Activated CD4-positive, alpha-beta T cell treated with anti-CD3 and anti-CD28 coated beads, Interleukin-2, amount 10 ng/mL, durations not matched to agents 7 days and 5 days (primary cell): ENCODE measurements at regions not wholly inside any gene's neighbourhood (a gene's known extent, or its start where the extent isn't known, plus 50 kb on each side); places are given as distances from the start of the nearest gene placed in this dataset.
A peak's percentile ranks its signal among the peaks of the same experiment; 100 is the strongest.

Experiments
- CTCF ChIA-PET: fragments of 350-600 bp; sonication (Branson Sonifier 250); formaldehyde crosslinking; loops from one replicate; lab custom pipeline; 2021; ENCODE audit warnings: antibody characterized with exemption; lab: Charles Lee
- POLR2A ChIA-PET: fragments of 350-600 bp; sonication (Branson Sonifier 250); formaldehyde crosslinking; loops from one replicate; lab custom pipeline; 2021; ENCODE audit warnings: antibody characterized with exemption; lab: Charles Lee
- DNase-seq: peaks from one replicate; pipeline ENCODE4 v3.0.0-alpha.2; 2020
- H3K27ac Mint-ChIP-seq: one replicate; pipeline ENCODE4 v1.8.0; 2021; ENCODE audit warnings: mild to moderate bottlenecking, moderate library complexity, mixed read lengths
- H3K27me3 Mint-ChIP-seq: one replicate; pipeline ENCODE4 v1.8.0; 2021; ENCODE audit warnings: mixed read lengths
- H3K36me3 Mint-ChIP-seq: one replicate; pipeline ENCODE4 v1.8.0; 2021; ENCODE audit warnings: low read depth, mixed read lengths
- H3K4me1 Mint-ChIP-seq: one replicate; pipeline ENCODE4 v1.8.0; 2021; ENCODE audit warnings: mixed read lengths
- H3K4me3 Mint-ChIP-seq: one replicate; pipeline ENCODE4 v1.8.0; 2021; ENCODE audit warnings: mild to moderate bottlenecking, moderate library complexity, mixed read lengths
- H3K9me3 Mint-ChIP-seq: one replicate; pipeline ENCODE4 v1.8.0; 2021; ENCODE audit warnings: mixed read lengths

- Mint-ChIP-seq H3K4me3 (no peak overlapping the region), H3K27ac (no peak overlapping the region), H3K4me1 (peaks cover 13% of the 10 kb centered on the region), H3K36me3 (no peaks in the 10 kb centered on the region), H3K27me3 (peaks cover 4% of the 10 kb centered on the region), H3K9me3 (no peaks in the 10 kb centered on the region)
- no peak for DNase-seq
- CTCF ChIA-PET, result no interaction called here
- POLR2A ChIA-PET, result no interaction called here
Observed at GRCh38 chr3:168216851-168217250, 121.1 kb upstream of the GOLIM4 start.

DNA sequence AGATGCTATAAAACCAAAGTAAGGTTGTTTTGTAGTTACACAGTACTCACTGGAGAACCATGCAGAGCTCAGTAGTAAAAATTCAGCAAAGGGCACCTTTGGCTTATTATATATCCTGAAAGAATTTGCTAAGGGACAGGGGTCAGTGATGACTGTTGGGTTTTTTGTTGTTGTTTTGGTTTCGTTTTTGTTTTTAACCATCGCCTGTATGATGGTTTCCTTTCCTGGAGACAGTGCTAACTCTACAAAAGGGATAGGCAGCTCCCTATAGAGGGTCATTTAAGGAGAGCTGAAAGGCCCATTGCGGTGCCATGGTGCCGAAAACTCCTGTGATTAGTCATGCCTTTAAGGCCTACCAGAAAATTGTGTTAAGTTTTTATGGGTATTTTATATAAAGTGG lies 118.2 kb upstream of the GOLIM4 start:
- ChIA-PET POLR2A (no interaction called here), CTCF (no interaction called here)
- peaks cover 3% of the 10 kb centered on the region for H3K27me3 Mint-ChIP-seq
- no peaks in the 10 kb centered on the region for H3K36me3 Mint-ChIP-seq
- H3K4me1 Mint-ChIP-seq, result peaks cover 13% of the 10 kb centered on the region
- H3K27ac Mint-ChIP-seq, result peak overlapping the region; percentile 78
- H3K4me3 Mint-ChIP-seq, result peak overlapping the region; percentile 23
- no peaks in the 10 kb centered on the region for H3K9me3 Mint-ChIP-seq
- no peak for DNase-seq

GRCh38 chr3:168212664-168213285 lies 117.1 kb upstream of the GOLIM4 start:
- Mint-ChIP-seq H3K9me3 (no peaks in the 10 kb centered on the region), H3K4me1 (peaks cover 13% of the 10 kb centered on the region), H3K27ac (no peak overlapping the region), H3K4me3 (no peak overlapping the region), H3K36me3 (no peaks in the 10 kb centered on the region), H3K27me3 (peaks cover 3% of the 10 kb centered on the region)
- no peak for DNase-seq
- CTCF ChIA-PET, result interaction anchor here (0.7 kb wide), 1 partner anchor 791 kb away, joined by 4 read pairs; no protein-coding TSS in a partner anchor
- POLR2A ChIA-PET, result no interaction called here

- Mint-ChIP-seq H3K4me1 (no peaks in the 10 kb centered on the region), H3K36me3 (no peaks in the 10 kb centered on the region), H3K27me3 (no peaks in the 10 kb centered on the region), H3K9me3 (no peaks in the 10 kb centered on the region), H3K4me3 (no peak overlapping the region), H3K27ac (no peak overlapping the region)
- ChIA-PET CTCF (interaction anchor here (0.6 to 0.7 kb wide), 3 partner anchors 12 to 1542 kb away, joined by 3 read pairs; no protein-coding TSS in a partner anchor), POLR2A (no interaction called here)
- no peak for DNase-seq
Observed at GRCh38 chr3:168205451-168205850, 109.7 kb upstream of the GOLIM4 start.

DNA sequence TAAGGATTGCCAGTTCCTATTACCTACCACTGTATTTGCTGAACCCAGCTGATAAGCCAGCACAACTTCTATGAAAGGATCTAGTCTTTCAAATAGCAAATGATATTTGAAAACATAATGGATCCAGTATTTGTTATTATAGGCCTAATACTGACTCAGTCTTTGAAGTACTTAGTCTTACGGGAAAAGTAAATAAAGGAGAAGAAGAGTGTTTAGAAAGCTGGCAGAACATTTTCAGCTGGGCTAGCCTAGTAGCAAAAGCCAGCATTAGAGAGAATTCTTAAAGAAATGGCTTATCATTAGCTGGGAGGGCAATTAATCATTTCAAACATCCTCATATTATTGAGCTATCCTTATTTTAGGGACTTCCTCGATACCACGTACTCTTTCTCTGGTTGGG lies 101.4 kb upstream of the GOLIM4 start:
- POLR2A ChIA-PET, result no interaction called here
- Mint-ChIP-seq H3K27me3 (no peaks in the 10 kb centered on the region), H3K36me3 (no peaks in the 10 kb centered on the region), H3K4me1 (no peaks in the 10 kb centered on the region), H3K27ac (no peak overlapping the region), H3K9me3 (no peaks in the 10 kb centered on the region), H3K4me3 (no peak overlapping the region)
- DNase-seq, result no peak
- CTCF ChIA-PET, result no interaction called here

DNA sequence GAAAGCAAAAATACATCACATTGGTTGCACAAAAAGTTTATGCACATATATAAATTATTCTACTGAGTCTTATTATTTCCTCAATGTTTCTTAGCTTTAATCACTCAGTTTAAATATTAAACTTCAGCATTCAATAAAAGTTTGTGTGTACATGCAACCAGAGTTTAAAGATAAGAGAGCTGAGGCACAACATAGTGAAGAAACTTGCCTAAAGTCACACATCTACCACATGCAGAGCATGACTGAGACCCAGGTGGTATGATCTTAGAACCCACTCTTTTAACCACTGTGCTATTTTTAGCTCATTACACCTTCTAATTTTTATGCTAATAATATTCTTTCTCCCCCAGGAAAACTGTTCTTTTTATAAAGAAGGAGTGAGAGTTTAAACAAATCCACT lies 96.1 kb upstream of the GOLIM4 start:
- no peak overlapping the region for H3K4me3 Mint-ChIP-seq
- POLR2A ChIA-PET, result no interaction called here
- no peak for DNase-seq
- H3K36me3 Mint-ChIP-seq, result no peaks in the 10 kb centered on the region
- H3K4me1 Mint-ChIP-seq, result no peaks in the 10 kb centered on the region
- H3K27me3 Mint-ChIP-seq, result peaks cover 3% of the 10 kb centered on the region
- CTCF ChIA-PET, result no interaction called here
- no peaks in the 10 kb centered on the region for H3K9me3 Mint-ChIP-seq
- no peak overlapping the region for H3K27ac Mint-ChIP-seq

DNA sequence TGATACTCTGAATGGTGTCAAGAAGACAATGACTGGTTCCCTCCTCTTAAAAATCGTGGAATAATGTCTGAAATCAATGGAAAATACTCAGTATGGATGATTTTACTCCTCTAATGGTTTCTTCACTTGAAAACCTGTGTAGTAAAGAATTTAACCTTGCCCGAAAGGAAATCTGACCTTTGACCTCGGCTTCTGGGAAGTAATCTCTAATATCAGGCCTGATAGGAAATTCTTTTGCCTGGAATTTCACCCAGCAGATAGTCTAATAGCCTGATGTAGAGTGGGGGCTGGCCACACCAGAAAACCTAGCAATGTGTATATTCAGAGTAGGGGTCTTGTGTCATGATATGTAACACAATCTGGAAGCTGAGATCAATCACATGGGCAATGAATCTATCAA lies 91.5 kb upstream of the GOLIM4 start:
- POLR2A ChIA-PET, result no interaction called here
- Mint-ChIP-seq H3K27me3 (peaks cover 3% of the 10 kb centered on the region), H3K36me3 (no peaks in the 10 kb centered on the region), H3K9me3 (no peaks in the 10 kb centered on the region), H3K4me1 (no peaks in the 10 kb centered on the region), H3K27ac (no peak overlapping the region), H3K4me3 (no peak overlapping the region)
- DNase-seq, result no peak
- CTCF ChIA-PET, result no interaction called here

DNA sequence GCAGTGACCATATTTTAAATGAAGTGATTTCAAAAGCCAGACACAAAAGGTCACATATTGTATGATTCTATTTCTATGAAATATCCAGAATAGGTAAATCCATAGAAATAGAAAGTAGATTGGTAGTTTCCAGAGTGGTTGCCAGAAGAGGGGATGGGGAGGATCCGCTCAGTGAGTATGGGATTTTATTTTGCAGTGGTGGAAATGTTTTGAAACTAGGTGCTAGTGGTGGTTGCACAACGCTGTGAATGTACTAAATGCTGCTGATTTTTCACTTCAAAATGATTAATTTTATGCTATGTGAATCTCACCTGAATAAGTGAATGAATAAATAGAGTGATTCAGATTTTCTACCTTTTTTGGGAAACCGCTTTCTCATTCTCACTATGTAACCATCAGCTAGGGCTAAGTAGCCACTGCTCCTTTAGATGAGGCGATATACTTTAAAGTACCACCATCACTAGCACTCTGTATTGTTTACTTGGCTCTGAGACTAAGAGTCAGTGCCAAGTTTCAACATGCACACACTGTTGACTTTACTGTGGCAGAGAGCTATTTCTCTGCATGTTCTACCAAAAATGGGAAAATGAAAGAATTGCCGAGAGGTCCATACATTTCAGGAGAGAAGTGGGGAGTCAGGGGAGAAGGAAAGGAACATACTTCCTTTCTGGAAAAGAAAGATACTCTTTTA lies 90.7 kb upstream of the GOLIM4 start:
- no peaks in the 10 kb centered on the region for H3K9me3 Mint-ChIP-seq
- no peak overlapping the region for H3K27ac Mint-ChIP-seq
- ChIA-PET POLR2A (no interaction called here), CTCF (no interaction called here)
- DNase-seq, result no peak
- peaks cover 3% of the 10 kb centered on the region for H3K27me3 Mint-ChIP-seq
- H3K4me3 Mint-ChIP-seq, result no peak overlapping the region
- H3K36me3 Mint-ChIP-seq, result no peaks in the 10 kb centered on the region
- no peaks in the 10 kb centered on the region for H3K4me1 Mint-ChIP-seq

- Mint-ChIP-seq H3K9me3 (no peaks in the 10 kb centered on the region), H3K36me3 (no peaks in the 10 kb centered on the region), H3K27ac (no peak overlapping the region), H3K27me3 (no peaks in the 10 kb centered on the region), H3K4me1 (no peaks in the 10 kb centered on the region), H3K4me3 (no peak overlapping the region)
- DNase-seq, result no peak
- POLR2A ChIA-PET, result no interaction called here
- CTCF ChIA-PET, result no interaction called here
Observed at GRCh38 chr3:168183774-168184173, 88.0 kb upstream of the GOLIM4 start.

- DNase-seq, result no peak
- Mint-ChIP-seq H3K9me3 (no peaks in the 10 kb centered on the region), H3K4me3 (no peak overlapping the region), H3K4me1 (peaks cover 3% of the 10 kb centered on the region), H3K36me3 (no peaks in the 10 kb centered on the region), H3K27ac (no peak overlapping the region), H3K27me3 (peaks cover 5% of the 10 kb centered on the region)
- ChIA-PET CTCF (no interaction called here), POLR2A (no interaction called here)
Observed at GRCh38 chr3:168168743-168169142, 73.0 kb upstream of the GOLIM4 start.

DNA sequence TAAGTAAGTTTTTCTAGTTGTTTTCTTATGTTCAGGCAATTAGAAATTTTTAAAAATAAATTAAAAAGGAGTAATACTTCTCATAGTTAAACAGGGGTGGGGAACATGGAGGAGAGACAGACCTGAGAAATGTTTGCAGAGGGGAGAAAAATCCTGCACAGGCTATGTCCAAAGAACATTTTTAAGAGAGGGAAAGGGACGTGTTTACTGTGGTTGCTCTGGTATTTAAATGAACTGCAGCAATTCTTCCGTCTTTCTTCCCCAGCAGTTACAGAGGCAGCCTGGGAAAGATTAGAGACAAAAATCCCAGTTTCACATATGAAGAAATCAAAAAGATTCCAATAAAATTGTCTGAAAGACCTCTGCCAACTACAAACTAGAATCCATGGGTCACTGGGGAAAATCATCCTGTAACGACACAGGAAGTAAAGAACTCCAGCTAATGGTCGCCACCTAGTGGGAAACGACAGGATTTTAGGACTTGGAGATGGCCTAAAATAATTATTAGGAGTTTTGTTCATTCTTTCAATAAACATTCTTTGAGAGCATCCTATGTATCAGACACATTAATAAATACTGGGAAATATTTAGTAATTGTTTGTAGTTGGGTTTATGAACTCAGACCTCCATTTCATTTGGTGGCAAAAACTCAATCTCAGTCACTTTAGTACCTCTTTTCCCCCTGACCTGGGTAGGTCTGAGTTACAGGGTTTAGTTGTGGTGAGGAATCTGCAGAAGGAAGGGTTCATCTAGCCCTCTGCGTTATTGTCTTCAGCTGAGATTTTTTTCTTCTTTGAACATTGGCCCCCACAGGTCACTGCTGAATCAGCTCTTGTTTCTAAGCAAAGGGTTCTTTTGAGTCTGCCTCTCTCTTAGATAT lies 69.9 kb upstream of the GOLIM4 start:
- ChIA-PET POLR2A (no interaction called here), CTCF (interaction anchor here (0.5 to 1.3 kb wide), 4 partner anchors 16 to 273 kb away, joined by 3 to 4 read pairs (median 3); no protein-coding TSS in a partner anchor)
- Mint-ChIP-seq H3K36me3 (no peaks in the 10 kb centered on the region), H3K9me3 (no peaks in the 10 kb centered on the region), H3K27ac (no peak overlapping the region), H3K4me3 (no peak overlapping the region), H3K4me1 (peaks cover 3% of the 10 kb centered on the region), H3K27me3 (peaks cover 6% of the 10 kb centered on the region)
- peak; percentile 37 for DNase-seq

- no peaks in the 10 kb centered on the region for H3K9me3 Mint-ChIP-seq
- POLR2A ChIA-PET, result no interaction called here
- CTCF ChIA-PET, result no interaction called here
- H3K36me3 Mint-ChIP-seq, result no peaks in the 10 kb centered on the region
- DNase-seq, result no peak
- H3K4me3 Mint-ChIP-seq, result no peak overlapping the region
- peaks cover 6% of the 10 kb centered on the region for H3K27me3 Mint-ChIP-seq
- no peak overlapping the region for H3K27ac Mint-ChIP-seq
- H3K4me1 Mint-ChIP-seq, result peaks cover 3% of the 10 kb centered on the region
Observed at GRCh38 chr3:168162172-168162571, 66.4 kb upstream of the GOLIM4 start.

DNA sequence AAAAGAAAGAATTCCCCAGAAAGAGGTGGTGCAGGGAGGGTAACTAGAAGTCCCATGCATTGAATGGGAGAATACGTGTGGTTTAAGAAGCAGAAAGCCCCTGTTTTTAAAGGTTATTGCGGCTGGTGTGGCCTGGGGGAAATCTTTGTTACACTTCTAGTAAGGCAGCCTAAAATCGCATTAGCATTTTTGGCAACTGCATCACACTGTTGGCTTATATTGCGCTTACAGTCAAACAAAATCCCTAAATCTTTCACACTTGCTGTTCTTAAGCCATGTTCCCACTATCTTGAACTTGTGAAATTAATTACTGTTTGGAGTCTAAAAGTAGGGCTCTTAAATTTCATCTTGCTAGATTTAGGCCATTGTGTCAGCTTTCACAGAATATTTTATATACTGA lies 66.0 kb upstream of the GOLIM4 start:
- no peak for DNase-seq
- POLR2A ChIA-PET, result no interaction called here
- CTCF ChIA-PET, result no interaction called here
- H3K36me3 Mint-ChIP-seq, result no peaks in the 10 kb centered on the region
- no peak overlapping the region for H3K4me3 Mint-ChIP-seq
- peaks cover 3% of the 10 kb centered on the region for H3K4me1 Mint-ChIP-seq
- H3K27ac Mint-ChIP-seq, result no peak overlapping the region
- no peaks in the 10 kb centered on the region for H3K9me3 Mint-ChIP-seq
- H3K27me3 Mint-ChIP-seq, result peaks cover 9% of the 10 kb centered on the region
